CD1c-positive myeloid dendritic cell (primary cell): ENCODE measurements at regions not wholly inside any gene's neighbourhood (a gene's known extent, or its start where the extent isn't known, plus 50 kb on each side); places are given as distances from the start of the nearest gene placed in this dataset.
"Not testable (repeated sequence)": the region's sequence is repeated elsewhere in the genome, so short reads cannot be mapped to it uniquely, and the experiment has no call there.

Experiments used
- DNase-seq: peaks from one replicate; pipeline ENCODE4 v3.0.0-alpha.2; 2016; ENCODE audit errors: extremely low spot score

- DNase-seq: peak; percentile 60
Observed at GRCh38 chr1:185681034-185681633, 53.1 kb upstream of the HMCN1 start.

GRCh38 chr1:185680453-185680852 is 53.7 kb upstream of the HMCN1 start:
- DNase-seq: peak; percentile 19

- DNase-seq: peak; percentile 18
Observed at GRCh38 chr1:185679220-185679619, 55.0 kb upstream of the HMCN1 start.

GRCh38 chr1:185676969-185677368 is 57.2 kb upstream of the HMCN1 start:
- no peak for DNase-seq

DNA sequence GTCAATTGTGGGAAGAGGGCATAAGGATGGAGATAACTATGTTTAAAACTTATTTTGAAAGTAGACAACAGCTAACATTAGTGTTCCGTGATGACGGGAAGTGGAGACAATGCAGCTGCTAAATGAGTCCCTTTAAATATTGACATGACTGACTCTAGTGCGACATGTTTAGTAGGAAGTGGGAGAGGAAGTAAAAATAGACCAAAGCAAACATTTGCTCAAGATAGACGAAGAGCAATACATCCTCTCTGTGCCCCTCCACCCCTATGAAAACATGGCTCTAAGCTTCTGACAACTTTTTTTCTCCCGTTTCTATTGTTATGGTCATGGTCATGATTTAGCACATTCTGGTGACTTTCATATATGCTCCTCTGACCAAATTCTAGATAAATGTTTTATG is 60.0 kb upstream of the HMCN1 start:
- peak; percentile 47 for DNase-seq

- peak; percentile 44 for DNase-seq
Observed at GRCh38 chr1:185672719-185673360, 61.4 kb upstream of the HMCN1 start.

GRCh38 chr1:185670187-185670627 is 64.0 kb upstream of the HMCN1 start:
- peak; percentile 50 for DNase-seq

- no peak for DNase-seq
Observed at GRCh38 chr1:185668013-185668412, 66.2 kb upstream of the HMCN1 start.

DNA sequence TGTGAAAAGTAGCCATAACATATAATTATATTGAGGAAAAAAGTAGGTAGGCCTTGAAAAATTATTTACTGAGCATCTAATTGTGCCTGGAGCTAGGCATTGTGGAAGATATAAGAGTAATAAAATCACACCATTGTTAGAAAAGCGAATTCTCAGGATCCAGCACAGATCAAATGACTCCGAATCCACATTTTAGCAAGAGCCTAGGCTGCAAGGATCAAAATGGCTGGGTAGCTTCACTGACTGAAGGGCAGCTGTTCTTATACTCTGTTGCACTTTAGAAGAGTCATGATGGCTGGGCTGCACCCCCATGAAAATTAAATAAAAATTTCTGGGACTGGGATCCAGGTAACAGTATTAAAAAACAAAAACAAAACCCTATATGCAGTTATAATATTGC is 67.6 kb upstream of the HMCN1 start:
- DNase-seq: no peak

DNA sequence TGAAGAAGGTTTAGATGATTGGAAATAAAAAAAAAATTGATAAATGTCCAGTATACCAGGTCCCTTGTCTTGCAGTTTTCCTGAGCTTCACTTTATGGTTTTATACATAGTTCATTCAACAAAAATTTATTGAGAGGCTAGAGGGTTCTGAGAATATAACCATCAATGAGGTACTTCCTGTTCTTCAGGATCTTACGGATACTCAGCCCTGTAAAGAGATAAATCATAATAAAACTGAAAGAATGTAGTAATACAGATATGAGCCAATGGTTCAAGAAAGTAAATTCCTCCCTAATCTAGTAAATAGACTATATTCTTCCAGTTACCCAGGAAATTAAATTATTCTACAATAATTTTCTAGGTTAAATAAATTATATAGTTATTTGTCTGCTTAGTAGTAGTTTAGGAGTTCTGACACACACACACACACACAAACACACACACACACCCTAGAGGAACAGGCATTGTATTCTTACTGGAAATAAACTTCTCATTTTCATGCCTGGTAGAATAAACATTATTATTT is 70.4 kb upstream of the HMCN1 start:
- DNase-seq: no peak

DNA sequence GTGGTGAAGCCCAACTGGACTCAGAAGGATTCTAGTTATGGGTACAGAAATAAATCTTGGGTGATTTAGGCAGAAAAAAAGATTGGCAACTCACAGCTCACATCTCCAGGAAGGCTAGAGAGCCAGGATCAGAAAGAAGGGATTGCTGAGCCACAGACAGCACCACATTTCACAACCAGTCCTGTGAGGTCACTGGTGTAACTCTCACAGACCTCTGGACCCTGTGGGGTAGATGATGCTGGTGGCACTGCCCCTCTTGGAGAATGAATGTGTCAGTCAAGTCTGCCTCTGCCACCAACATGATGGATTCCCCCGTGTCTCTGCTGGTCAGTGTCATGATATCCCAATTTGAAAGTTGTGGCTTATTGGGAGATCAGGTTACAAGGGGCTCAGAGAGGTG is 70.9 kb upstream of the HMCN1 start:
- no peak for DNase-seq

GRCh38 chr1:185661971-185662370 is 72.2 kb upstream of the HMCN1 start:
- peak; percentile 19 for DNase-seq

DNA sequence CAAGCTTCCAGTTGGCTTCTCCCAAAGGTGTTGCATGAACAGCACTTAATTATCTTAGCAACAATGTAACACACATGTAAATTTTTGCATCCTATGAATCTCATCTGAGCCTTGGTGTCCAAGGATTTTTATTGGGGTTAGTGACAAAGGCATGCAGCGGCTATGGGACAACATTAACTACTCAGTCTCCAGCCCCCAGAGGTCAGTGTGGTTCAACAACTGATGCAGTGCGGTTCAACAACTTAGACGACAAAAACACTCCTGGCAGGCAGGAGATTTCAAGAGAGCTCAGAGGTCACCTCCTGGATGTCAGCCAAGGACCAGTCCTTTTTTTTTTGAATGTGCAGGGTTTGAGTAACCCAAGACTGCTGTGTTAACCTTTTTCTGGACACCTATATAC is 77.5 kb upstream of the HMCN1 start:
- no peak for DNase-seq

GRCh38 chr1:185654952-185655314 is 79.3 kb upstream of the HMCN1 start:
- DNase-seq: no peak

DNA sequence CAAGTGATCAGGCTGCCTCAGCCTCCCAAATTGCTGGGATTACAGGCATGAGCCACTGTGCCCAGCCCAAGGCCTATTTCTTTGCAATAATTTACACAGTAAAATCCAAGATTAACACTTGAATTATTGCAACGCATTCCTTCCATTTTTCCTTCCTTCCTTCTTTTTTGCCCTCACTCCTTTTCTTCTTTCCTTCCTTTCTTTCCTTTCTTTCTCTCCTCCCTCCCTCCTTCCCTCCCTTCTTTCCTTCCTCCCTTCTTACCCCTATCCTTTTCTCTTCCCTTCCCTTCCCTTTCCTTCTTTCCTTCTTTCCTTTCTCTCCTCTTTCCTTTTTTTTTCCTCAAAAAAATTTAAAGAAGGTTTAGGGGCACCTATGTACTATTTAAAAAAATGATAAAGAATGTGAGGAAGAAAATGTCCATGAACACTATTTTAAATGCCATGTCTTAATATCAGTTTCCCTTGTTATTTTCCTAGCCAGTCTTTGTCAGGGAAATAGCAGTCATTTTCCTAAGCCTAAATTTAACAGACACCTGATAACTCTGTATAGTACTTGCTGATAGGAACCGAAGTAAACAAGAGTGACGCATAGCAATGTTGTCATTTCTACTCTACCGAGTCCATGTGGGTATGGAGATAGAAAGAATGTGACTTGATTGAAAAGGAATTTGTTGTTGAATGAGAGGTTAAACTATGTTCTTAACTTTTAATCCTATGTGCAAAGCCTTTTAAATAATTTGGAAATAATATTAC is 79.8 kb upstream of the HMCN1 start:
- no peak for DNase-seq

- no peak for DNase-seq
Observed at GRCh38 chr1:185653615-185654014, 80.6 kb upstream of the HMCN1 start.

GRCh38 chr1:185652348-185652747 is 81.8 kb upstream of the HMCN1 start:
- DNase-seq: peak; percentile 26

DNA sequence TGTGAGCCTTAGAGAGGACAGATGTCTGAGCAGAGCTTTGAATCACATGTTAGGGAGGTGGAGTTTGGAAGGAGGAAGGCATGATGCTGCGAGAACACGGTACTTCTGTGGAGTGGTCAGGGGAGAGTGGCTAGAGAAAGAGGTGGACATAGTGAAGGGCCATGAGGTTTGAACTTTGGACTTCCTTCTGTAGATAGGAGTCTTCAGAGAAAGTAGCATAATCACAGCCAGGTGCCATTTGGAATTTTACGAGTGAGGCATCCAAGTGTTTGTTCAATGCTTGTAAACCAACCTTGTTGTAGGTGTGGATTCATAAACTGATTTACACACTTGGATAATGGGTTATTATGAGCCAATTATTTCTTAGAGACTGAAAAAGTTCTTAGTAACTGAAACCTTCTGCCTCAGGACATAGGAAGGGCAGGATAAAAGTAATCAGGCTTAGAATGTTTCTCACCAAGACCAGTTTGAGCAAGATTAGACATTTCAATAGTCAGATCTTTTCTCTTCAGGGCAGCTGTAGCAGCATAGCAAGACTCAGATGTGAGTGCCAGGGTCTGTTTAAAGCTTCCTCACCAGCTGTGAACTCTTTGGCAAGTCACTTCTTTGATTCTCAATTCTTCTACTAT is 83.5 kb upstream of the HMCN1 start:
- DNase-seq: no peak

GRCh38 chr1:185648858-185649589 is 85.2 kb upstream of the HMCN1 start:
- DNase-seq: no peak

GRCh38 chr1:185647597-185648267 is 86.5 kb upstream of the HMCN1 start:
- DNase-seq: not testable (repeated sequence)

DNA sequence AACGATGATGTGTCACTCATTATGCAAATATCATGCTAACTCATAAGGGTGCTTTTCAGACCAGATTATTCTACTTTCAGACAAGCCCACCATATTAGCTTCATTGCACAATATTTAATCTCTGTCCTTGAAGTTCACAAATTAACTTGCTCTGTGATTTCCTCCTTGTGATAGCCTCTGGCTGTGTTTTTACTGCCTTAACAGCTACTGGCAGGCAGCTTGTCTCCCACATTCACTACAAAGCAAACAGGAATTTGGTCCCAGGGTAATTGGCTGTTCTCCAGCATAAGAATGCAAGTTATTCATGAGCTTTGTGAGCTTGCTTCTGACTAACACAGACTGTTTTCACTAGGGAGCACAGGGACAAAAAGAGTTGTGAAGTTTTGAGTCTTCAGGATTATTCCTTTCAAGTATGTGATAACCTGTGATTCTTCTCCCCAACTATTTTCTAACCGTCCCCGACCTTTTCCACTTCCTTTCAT is 87.9 kb upstream of the HMCN1 start:
- no peak for DNase-seq
